HG02885 (cell line): ENCODE measurements at regions not wholly inside any gene's neighbourhood (a gene's known extent, or its start where the extent isn't known, plus 50 kb on each side); places are given as distances from the start of the nearest gene placed in this dataset.

Experiments used
- ATAC-seq: cut with Tn5 transposase; IDR thresholded peaks from one replicate; pipeline ENCODE4 v1.9.1; 2021; ENCODE audit warnings: mild to moderate bottlenecking; ENCODE audit not compliant: unreplicated experiment, poor library complexity

DNA sequence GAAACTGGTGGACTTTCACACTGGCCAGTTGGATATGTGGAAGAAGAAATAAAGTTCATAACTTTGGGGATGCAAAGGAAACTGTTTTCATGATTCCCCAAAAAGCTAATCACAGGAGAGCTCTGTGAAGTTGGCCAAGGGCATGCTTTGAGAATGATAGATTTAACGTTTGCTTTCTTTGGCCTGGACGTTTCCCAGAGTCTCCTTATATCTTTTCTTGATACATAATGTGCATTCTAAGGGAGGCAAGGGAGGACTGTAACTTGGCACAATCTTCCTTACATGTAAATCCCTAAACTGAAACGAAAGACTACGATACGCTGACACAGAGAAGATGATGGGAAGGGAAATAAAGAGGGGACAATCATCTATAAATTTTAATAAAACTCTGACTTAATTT is 176.5 kb upstream of the INHBA start:
- no peak for ATAC-seq

DNA sequence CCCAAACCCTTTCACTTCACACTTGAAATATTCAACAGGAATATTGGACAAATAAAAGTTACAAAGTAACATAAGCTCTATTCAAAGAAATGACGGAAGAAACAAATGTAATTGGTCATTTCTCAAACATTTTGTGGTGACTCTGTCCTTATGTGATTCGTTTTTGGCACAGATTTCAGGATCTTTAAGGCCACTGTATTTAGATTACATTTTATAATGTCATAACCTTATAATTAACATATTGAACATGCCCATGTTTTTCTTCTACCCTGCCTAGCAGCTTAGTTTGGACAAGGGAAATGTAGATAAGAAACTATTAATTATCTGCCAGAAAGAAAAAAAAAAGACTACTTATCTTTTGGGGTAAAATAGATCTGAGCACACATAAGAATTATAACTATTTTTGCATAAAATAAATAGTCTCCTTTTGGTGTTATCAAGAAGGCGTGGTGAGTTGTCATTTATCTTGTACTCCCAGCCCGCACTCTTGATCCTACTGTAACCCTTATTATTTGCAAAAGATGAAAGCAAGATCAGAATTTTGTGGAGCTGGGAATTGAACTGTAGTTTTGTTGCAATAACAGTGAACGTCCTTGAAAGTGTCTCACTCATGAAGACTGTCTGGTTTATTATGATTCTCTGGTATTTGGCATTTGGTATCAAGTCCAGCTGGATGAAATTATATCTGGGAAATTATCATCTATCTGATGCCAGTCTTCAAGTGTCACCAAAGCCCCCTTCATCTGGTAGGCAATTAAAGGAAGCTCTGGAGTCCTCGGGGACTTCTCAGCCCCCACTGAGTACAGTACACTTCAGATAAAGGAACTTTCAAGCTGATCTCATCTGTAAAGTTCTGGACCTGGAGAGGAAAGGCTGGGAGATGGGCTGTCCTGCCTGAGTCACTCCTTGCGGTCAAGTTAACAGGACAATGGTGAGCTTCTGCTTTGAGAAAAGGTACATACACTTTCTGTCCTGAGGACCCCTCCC is 175.7 kb upstream of the INHBA start:
- no peak for ATAC-seq

DNA sequence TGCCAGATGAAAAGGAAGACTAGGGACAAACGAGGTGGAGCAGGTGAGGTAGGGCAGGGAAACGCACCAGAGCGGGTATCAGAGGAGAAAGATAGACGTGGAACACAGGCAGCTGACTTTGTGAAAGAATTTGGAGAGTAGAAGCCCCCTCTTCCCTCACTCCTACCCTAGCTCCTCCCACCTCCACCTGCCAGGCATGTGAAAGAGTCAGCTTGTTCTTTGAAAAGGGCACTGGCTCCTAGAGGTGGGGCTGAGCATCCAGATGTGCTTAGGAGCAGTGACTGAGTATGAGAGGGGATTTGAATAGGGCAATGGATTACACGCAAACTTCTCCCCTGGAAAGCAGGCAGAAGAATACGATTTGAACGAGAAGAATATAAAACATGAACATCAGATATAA is 174.2 kb upstream of the INHBA start:
- no peak for ATAC-seq

DNA sequence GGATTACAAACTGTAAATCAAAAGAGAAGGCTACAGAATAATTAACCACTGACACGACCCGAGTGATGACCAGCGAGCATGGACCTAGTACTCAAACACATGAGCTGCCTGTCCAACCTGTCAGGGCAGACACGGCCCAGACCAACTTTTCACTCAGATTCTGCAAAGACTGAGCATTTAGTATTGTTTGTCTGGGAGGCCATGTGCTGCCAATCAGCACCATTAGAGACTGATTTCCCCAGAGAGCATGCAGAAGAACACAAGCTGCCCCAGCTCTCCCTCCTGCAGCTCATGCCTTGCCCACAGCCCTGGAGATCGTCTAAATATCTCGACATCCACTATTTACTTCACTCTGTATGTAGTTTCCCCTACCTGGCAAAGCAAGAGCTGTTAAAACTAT is 172.6 kb upstream of the INHBA start:
- ATAC-seq, result no peak

DNA sequence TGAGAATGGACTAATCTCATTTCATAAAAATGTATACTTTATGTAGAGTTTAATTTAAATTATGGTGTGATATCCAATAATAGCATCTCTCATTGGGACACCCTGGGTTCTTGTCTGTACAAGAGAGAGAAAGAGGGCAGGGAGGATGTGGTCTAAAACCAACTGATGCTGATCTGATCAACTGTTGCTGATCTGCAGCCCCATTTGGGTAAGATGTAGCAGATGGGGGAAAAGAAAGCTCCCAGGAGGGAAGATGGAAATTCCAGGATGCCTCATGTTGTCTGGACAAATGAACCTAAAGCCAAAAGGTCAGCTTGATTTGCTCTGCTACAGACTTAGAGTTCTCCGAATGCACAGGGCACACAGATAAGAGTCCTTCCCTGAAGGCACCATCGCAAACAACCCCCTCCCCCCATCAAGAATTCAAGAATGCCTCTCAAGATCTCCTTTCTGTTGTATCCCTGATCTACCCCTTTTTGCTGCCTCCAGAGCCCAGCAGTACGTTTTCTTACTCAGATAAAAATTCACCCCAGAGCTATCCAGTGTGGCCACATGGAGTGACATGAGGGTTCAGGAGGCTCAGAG is 171.4 kb upstream of the INHBA start:
- no peak for ATAC-seq

DNA sequence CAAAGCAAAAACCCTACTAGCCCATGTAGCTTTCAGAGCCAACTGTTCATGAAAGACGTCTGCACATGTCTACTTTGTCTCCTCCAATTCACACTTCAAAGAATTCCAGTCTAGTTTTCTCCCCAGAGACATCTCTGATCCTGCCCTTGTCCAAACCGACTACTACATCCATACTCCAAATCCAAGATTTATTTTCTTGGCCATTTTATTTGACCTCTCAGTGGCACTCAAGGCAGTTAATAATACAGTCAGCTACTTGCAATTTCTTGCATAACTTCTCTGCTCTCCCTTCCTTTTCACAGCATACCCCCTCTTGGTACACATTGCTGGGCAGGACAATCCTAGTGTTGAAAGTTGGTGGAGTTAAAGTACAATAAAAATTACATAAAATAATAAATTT is 170.9 kb upstream of the INHBA start:
- ATAC-seq, result no peak

DNA sequence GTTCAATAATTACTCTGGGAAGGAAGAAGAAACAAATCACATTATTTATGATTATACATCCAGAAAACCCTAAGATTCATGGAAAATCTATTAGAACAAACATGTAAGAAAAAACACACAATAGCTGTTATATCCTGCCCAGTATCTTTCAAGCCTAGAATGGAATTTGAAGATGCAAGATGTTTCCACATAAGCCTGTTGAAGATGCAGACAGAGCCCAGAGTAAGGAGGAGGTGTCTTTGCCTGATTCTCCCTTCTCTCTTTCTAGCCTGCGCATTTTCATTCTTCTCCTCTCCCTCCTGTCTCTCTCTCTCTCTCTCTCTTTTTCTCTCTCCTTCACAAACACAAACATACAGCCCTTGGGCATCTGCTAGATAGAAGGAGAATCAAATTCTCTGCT is 170.1 kb upstream of the INHBA start:
- ATAC-seq, result no peak

DNA sequence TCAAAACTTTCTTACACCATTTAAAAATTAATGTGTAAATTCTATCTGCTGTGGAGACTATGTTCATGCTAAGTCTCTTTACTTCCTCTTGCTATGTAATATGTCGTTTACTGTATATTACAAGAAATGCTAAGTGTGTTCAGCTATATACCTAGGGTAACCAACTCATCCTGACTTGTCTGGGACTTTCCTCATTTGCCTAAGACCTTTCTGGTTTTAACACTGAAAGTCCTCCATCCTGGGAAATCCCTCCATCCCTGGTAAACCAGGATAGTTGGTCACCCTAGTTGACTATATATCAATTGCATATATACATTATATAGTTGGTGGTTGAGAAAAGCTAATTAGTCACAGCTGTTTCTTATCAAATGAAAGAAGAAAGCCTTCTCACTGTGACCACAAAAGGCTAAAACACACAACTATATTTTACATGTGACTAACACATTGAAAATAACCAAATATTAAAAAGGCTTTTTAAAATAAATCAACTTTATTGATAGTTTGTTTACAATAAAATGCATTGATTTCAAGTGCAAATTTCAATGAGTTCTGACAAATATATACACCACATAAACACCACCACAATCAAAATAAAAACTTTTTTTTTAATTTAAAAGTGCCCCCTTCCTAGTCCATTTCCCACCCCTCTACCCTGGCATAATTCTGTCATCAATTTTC is 167.7 kb upstream of the INHBA start:
- ATAC-seq, result peak; percentile 57

DNA sequence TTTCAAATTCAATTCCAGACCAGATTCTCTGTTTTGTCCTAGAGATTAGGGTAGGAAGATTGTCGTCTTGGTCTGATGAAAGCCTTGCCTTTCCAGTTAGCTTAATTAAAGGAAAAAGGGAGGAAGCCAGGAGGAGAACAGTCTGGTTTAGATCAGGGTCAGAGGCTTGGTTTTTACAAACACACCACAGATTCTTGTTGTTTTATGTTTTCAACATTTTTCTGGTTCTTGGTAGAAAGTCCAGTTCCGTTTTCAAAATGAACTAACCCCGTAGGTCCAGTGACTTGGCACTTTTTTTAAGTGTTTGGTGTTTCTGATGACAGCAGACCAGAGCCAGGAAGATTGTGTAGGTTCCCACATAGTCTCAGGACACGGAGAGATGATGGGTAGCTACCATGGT is 167.1 kb upstream of the INHBA start:
- peak; percentile 42 for ATAC-seq

DNA sequence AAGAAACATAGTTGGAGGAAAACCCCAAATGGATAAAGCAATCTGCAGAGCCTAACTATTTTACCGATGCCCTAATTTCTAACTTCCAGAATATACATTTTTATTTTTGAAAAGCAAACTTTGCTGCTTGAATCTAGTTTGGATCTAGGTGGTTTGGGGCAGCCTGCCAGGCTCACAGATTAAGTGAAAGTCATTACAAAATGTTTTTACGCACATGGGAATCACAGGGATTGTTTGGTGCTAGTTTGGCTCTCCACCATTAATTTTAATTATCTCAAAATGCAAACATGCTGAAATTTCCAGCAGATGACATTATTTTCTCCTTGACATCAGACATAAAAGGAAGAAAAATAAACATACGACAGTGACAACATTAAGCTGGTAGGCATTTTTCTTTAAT is 166.7 kb upstream of the INHBA start:
- ATAC-seq, result no peak

DNA sequence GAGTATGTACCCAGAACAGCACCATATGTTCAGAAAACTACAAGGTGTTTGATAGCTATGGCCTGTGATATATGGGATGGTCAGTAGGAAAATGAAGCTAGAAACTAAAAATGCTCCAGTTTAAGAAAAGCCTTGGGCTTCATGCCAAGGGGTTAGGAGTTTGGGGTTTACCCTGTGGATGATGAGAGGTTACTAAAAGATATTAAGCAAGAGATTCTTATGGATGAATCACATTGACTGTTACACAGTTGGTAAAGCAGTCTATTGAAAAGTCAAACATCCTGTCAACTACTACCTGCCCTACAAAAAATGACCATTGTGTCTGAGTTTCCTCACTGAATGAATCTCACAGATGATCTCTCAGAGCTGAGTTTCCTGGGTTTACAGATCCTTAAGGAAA is 166.2 kb upstream of the INHBA start:
- no peak for ATAC-seq

DNA sequence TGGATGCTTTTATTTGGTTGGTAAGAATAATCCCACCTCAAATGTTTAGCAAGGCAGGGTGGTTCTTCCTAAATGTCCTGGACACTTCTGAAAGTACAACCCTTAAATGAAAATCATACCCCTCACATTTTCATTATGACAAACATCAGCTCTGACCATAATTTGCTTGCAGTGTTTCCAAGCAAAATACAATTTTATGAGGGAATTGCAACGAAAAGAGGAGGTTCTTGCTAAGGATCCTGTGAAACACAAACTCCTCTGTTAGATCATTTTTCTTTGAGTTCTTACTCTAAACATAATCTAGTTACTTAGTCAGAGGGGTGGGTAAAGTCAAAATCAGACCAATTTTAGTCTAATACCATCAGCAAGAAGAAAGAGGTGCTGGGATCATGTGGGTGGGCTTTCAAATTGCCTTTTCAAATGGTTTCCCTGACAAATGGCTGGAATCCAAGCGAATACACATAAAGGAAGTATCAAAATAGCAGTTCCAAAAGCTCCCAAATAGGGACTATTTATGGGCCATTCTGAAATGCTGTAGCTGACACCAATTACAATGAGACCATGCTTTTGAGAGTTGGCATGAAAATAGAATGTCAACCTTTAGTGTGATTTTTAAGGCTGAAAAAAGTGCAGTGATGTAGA is 164.9 kb upstream of the INHBA start:
- no peak for ATAC-seq

DNA sequence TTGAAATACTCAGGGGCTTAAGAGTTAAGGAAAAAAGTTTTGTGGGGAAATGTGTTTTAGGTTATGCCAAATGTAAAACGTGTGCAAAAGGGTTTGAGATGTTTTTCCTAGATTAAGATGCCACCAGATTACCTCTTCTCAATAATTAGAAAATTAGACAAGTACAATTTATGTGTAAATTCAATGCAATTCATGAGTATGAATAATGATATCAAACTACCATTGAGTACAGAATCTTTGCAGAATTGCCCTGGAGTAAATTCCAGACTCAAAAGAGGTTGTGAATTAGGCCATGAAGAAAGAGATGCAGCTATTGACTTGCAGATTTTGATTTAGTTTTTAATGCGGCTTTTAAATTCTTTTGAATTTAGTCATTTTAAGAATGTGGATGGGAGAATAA is 159.4 kb upstream of the INHBA start:
- no peak for ATAC-seq

DNA sequence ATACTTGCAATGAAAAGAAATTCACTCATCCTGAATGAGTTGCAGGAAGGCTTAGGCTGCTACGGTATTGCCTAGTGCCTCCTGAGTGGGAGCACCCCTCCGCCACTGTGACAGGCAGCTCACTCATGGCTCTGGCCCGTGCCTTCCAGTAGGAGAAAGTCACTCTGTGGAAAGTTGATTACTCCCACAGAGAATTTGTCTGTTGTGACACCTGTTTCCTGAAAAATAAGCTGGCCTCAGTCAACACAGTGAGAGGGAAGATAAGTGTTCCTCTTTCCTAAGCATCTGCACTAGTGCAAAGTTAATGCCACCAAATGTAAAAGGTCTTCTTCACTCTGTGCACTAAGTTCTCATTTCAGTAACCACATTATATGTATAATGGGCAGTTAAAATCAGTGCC is 158.8 kb upstream of the INHBA start:
- no peak for ATAC-seq

DNA sequence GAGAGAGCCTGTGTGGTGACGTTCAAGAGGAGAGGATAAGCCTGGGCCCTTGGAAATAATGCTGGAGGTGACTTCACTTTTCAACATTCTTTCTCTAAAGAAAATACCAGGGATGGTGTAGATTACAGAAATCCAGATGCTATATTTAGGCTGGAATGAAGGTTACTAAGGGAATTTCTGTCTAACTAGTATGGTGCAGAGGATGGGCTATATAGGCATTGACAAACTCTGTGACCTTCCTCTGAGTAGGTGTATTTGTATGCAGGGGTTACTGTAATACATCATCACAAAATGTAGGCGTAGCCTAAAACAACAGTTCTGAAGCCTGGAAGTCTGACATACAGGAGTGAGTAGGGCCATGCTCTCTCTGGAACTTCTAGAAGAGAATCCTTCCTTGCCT is 155.3 kb upstream of the INHBA start:
- no peak for ATAC-seq

DNA sequence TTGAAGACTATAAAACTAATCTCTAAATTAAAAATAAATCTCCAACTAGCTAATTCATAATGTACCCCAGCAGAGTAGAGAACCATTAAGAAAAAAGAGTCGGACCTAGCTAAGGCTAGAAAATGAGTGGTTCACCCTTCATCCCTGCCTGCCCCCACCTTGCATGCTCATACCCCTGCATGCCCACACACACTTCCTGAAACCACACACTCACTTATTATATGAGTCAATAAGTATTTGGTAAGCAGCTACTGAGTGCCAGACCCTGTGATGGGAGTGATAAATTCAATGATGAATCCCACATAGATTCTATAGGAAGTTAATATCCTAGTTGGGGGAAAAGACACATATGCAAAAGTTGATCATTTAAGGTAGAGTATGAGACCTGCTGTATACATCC is 152.9 kb upstream of the INHBA start:
- ATAC-seq, result no peak

DNA sequence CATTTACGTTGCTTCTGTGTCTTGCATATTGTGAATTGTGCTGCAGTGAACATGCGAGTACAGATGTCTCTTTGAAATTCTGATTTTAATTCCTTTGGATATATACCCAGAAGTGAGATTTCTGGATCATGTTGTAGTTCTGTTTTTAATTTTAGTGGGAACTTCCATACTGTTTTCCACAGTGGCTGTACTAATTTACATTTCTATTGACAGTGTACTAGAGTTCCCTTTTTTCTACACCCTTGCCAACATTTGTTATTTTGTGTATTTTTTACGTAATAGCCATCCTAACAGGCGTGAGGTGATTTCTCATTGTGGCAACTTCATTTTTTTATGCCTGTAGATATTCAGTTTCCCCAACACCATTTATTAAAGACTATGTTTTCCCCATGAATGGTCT is 144.7 kb upstream of the INHBA start:
- no peak for ATAC-seq

DNA sequence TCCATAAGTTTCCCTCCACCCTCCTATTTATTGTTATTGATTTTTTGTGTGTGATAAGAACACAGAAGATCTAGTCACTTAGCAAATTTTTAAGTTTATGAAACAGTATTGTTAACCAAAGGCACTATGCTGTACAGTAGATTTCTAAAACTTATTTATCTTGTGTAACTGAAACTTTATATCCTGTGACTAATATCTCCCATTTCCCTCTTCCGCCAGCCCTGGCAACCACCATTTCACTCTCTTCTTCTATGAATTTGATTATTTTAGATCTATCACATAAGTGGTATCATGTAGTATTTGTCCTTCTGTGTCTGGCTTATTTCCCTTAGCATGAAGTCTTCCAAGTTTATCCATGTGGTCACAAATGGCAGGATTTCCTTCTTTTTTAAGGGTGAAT is 144.3 kb upstream of the INHBA start:
- ATAC-seq, result no peak

DNA sequence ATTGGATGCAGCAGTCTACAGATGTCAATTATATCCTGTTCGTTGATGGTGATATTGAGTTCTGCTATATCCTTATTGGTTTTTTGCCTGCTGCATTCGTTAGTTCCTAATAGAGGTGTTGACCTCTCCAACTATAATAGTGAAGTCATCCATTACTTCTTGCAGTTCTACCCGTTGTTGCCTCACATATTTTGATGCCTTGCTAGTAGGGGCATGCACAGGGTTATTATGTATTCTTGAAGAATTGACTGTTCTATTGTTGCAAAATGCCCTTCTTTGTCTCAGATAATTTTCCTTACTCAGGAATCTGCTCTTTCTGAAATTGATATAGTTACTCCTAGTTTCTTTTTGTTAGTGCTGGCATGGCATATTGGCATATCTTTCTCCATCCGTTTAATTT is 140.1 kb upstream of the INHBA start:
- ATAC-seq, result no peak

DNA sequence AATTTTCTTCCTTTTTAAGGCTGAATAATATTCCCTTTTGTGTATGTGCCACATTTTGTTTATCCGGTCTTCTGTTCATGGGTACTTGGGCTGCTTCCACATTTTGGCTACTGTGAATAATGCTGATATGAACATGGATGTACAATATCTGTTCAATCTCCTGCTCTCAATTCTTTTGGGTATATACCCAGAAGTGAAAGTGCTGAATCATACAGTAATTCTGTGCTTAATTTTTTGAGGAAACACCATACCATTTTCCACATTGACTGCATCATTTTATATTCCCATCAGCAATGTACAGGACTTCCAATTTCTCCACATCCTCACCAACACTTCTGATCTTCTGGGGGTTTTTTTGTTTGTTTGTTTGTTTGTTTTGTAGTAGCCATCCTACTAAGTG is 135.0 kb upstream of the INHBA start:
- no peak for ATAC-seq

DNA sequence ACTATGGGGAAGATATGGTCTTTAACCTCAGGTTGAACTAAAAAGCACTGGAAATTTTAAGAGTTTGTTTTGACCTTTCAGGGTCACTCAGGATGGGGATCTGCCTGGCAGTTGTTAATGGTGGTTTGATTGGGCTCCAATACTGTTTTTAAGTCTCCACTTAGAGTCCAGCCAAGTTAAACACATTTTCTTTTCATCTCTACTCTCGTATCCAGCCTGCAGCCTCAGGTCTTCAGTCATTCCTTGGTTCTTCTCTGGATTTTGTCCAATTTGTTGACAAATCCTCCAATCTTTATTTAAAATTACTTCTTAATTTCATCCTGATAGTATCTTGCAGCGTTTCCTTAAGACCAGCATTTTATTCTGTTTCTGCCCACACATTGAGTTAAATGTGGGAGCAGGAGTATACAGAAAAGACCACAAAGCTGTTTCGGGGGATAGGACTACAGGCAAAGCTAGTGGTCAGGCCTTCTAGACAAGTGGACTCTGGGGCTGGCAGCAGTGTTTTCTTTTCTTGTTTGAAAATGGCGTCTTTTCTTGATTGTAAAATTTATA is 133.2 kb upstream of the INHBA start:
- ATAC-seq, result no peak
